ENCODE measurements at regions not wholly inside any gene's neighbourhood (a gene's known extent, or its start where the extent isn't known, plus 50 kb on each side); places are given as distances from the start of the nearest gene placed in this dataset.

DNA sequence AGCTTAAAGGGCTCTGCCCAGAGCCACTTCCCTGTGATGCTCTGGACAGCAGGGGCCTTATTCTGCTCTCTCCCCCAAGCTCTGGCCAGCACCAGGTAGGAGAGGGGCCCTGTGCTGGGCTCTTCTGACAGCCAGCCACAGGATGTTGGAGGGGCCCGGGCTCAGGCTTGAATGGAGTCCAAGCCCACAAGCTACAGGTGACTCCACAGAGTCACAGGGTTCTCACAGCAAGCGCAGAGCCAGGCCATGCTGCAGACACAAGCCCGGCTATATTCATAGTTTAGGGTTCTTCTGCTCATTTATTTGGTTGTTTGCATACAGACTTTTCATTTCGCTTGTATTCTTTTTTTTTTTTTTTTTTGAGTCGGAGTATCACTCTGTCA, 1392.8 kb downstream of the BRD1 start:
- DNase-seq, result no peak
- Mint-ChIP-seq H3K9me3 (peaks cover 82% of the 10 kb centered on the region), H3K36me3 (ENCODE audit: low read depth) (peaks cover 16% of the 10 kb centered on the region), H3K27ac (no peak overlapping the region), H3K4me3 (no peak overlapping the region), H3K4me1 (ENCODE audit: low read depth) (no peaks in the 10 kb centered on the region), H3K27me3 (ENCODE audit: insufficient read depth) (peaks cover 4% of the 10 kb centered on the region)
- TF ChIP-seq, protein P1, sequence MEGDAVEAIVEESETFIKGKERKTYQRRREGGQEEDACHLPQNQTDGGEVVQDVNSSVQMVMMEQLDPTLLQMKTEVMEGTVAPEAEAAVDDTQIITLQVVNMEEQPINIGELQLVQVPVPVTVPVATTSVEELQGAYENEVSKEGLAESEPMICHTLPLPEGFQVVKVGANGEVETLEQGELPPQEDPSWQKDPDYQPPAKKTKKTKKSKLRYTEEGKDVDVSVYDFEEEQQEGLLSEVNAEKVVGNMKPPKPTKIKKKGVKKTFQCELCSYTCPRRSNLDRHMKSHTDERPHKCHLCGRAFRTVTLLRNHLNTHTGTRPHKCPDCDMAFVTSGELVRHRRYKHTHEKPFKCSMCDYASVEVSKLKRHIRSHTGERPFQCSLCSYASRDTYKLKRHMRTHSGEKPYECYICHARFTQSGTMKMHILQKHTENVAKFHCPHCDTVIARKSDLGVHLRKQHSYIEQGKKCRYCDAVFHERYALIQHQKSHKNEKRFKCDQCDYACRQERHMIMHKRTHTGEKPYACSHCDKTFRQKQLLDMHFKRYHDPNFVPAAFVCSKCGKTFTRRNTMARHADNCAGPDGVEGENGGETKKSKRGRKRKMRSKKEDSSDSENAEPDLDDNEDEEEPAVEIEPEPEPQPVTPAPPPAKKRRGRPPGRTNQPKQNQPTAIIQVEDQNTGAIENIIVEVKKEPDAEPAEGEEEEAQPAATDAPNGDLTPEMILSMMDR (IDR thresholded peaks at IDR 0.05), result no peak

DNA sequence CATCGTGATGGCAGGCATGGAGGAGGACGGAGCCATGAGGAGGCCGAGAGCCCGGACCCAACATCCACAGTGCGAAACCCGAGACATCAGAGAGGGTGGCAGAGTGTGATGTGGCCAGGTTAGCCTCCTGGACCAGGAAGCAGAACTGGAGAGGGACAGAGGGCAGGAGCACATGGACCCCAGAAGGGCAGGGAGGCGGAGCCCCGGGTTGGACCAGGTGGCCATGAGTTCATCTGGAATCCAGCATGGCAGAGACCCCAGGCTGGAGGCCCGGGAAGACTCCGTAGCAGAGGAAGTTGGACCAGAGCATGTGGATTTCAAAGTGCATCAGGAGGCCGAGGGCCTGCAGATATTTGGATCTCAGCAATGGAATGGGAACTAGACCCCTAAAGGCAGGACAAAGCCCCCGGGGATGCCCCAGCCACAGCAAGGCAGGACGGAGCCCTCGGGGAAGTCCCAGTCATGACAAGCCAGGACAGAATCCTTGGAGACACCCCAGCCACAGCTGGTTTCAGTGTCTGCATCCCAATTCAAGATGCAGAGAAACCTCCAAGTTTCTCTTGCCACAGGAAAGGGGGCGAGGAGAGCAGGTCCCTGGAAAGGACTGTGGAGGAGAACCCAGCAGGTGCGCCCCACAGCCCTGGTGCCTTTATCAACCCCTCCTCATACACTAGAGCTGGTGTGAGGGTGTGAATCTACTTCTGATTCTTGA, 1393.4 kb downstream of the BRD1 start:
- H3K4me1 Mint-ChIP-seq (ENCODE audit: low read depth), result no peaks in the 10 kb centered on the region
- H3K4me3 Mint-ChIP-seq, result no peak overlapping the region
- TF ChIP-seq, protein P1 (IDR thresholded peaks at IDR 0.05), result no peak
- DNase-seq, result no peak
- no peak overlapping the region for H3K27ac Mint-ChIP-seq
- peaks cover 4% of the 10 kb centered on the region for H3K27me3 Mint-ChIP-seq (ENCODE audit: insufficient read depth)
- peaks cover 79% of the 10 kb centered on the region for H3K9me3 Mint-ChIP-seq
- peaks cover 17% of the 10 kb centered on the region for H3K36me3 Mint-ChIP-seq (ENCODE audit: low read depth)

DNA sequence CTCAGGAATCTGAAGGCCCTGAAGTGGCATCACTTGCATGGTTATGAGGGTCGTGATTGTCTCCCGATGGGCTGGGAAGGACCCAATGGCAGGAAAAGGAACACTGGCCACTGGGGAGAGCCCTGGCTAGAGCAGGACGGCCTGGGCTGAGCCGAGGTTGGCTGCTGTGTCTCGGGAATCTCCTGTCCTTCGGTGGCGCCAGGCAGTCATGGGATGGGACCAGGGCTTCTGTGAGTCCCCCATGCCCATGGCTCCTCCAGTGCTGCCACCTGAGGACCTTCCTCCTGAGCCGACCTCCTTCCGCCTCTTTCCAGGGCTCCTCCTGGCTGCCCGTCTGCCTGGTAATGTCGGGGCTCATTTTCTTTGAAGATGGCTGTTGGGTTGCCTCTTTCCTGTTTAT, 1394.0 kb downstream of the BRD1 start:
- no peak for DNase-seq
- H3K27ac Mint-ChIP-seq, result no peak overlapping the region
- TF ChIP-seq, protein P1 (IDR thresholded peaks at IDR 0.05), result no peak
- H3K36me3 Mint-ChIP-seq (ENCODE audit: low read depth), result peaks cover 21% of the 10 kb centered on the region
- H3K4me3 Mint-ChIP-seq, result no peak overlapping the region
- no peaks in the 10 kb centered on the region; the same call in 1 of the 2 replicates for H3K4me1 Mint-ChIP-seq (ENCODE audit: low read depth)
- peaks cover 80% of the 10 kb centered on the region for H3K9me3 Mint-ChIP-seq
- H3K27me3 Mint-ChIP-seq (ENCODE audit: insufficient read depth), result peaks cover 4% of the 10 kb centered on the region

DNA sequence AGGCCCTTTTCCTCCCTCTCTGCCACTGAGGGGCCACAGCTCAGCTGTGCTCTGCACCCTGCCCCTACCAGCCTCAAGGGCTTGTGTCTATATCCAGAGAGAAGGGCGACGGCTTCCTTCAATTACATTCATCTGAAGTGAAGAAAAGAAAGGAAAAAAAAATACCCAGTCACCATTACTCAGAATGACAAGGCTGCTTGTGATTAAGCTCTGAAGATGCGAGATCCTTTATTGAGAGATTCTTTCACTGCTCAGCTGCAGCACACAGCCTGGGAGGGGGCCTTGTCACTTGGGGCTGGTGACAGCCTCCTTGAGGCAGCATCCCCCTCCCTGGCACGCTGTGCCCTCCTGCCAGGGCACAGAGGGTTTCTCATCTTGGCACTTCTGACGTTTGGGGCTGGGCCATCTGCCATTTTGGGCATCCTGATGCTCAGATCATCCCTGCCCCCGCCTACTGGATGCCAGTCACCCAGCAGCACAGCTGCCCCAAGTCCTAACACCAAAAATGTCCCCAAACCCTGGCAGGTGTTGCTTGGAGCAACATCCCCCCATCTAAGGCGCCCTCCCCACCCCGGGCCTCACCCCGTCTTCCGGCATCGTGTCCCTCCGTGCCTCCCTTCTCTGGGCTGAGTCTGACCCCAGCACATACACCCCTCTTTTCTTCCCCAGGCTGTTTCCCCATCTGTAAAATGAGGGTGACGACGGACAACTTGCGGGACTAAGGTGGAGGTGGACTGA, 1394.7 kb downstream of the BRD1 start:
- peaks cover 19% of the 10 kb centered on the region for H3K36me3 Mint-ChIP-seq (ENCODE audit: low read depth)
- no peak overlapping the region for H3K27ac Mint-ChIP-seq
- H3K27me3 Mint-ChIP-seq (ENCODE audit: insufficient read depth), result peaks cover 2% of the 10 kb centered on the region; the same call in 1 of the 2 replicates
- H3K4me3 Mint-ChIP-seq, result no peak overlapping the region
- peaks cover 79% of the 10 kb centered on the region for H3K9me3 Mint-ChIP-seq
- H3K4me1 Mint-ChIP-seq (ENCODE audit: low read depth), result no peaks in the 10 kb centered on the region; the same call in 1 of the 2 replicates
- TF ChIP-seq, protein P1 (IDR thresholded peaks at IDR 0.05), result no peak
- no peak for DNase-seq

DNA sequence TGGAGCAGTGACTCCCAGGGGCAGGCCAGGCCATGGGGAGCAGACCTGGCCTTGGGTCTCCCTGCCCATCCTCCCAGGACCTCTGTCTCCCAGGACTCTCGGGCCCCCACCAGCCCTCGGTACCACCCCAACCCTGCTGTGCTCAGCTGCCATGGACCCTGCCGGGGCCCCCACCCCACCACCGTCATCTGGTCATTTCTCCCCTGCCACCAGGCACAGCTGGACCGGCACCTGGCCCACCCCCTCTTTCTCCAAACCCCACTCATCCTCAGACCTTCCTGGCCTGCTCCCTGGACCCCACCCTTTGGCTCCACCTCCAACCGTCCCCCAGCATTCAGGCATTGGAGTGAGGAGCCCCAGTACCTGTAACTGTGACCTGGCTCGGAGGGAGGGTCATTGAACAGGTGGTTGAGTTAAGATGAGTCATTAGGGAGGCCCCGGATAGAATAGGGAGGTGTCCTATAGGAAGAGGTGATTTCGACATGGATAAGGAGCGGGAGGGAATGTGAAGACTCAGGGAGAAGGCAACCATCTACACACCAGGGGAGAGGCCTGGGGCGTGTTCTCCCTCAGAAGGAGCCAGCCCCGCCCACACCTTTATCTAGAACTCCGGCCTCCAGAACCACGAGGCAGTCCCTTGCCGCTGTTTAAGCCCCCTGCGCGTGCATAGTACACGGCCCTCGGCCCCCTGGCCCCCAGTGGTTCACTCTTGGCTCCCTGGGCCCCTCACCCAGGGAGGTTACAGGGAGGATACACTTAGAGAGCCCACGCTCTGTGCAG, 1395.9 kb downstream of the BRD1 start:
- no peak overlapping the region for H3K27ac Mint-ChIP-seq
- peaks cover 2% of the 10 kb centered on the region; the same call in 1 of the 2 replicates for H3K27me3 Mint-ChIP-seq (ENCODE audit: insufficient read depth)
- no peaks in the 10 kb centered on the region; the same call in 1 of the 2 replicates for H3K4me1 Mint-ChIP-seq (ENCODE audit: low read depth)
- no peak for DNase-seq
- TF ChIP-seq, protein P1 (IDR thresholded peaks at IDR 0.05), result no peak
- H3K9me3 Mint-ChIP-seq, result peaks cover 71% of the 10 kb centered on the region
- no peak overlapping the region for H3K4me3 Mint-ChIP-seq
- peaks cover 14% of the 10 kb centered on the region for H3K36me3 Mint-ChIP-seq (ENCODE audit: low read depth)
